HUES6 (cell line): ENCODE measurements at regions not wholly inside any gene's neighbourhood (a gene's known extent, or its start where the extent isn't known, plus 50 kb on each side); places are given as distances from the start of the nearest gene placed in this dataset.
"Not testable (repeated sequence)": the region's sequence is repeated elsewhere in the genome, so short reads cannot be mapped to it uniquely, and the experiment has no call there.

ENCODE experiments used
- H3K27ac ChIP-seq: 2 replicates; pipeline ENCODE4 v1.7.0; 2013; ENCODE audit warnings: low read depth, mild to moderate bottlenecking, low read length, inconsistent platforms
- H3K27me3 ChIP-seq: 2 replicates; pipeline ENCODE4 v1.6.1; 2013; ENCODE audit warnings: low read length; ENCODE audit not compliant: control insufficient read depth, insufficient read depth
- H3K36me3 ChIP-seq: 2 replicates; pipeline ENCODE4 v1.6.1; 2013; ENCODE audit warnings: low read length; ENCODE audit not compliant: control insufficient read depth, insufficient read depth
- H3K4me1 ChIP-seq: 2 replicates; pipeline ENCODE4 v1.6.1; 2013; ENCODE audit warnings: low read length; ENCODE audit not compliant: control insufficient read depth, insufficient read depth
- H3K4me3 ChIP-seq: 2 replicates; pipeline ENCODE4 v1.5.1; 2013; ENCODE audit warnings: low read depth, low read length
- H3K9ac ChIP-seq: one replicate; pipeline ENCODE4 v1.6.1; 2013; ENCODE audit warnings: mild to moderate bottlenecking, low read length
- H3K9me3 ChIP-seq: 2 replicates; pipeline ENCODE4 v1.6.1; 2013; ENCODE audit warnings: low read depth, low read length; ENCODE audit not compliant: control insufficient read depth, insufficient read depth

- Histone ChIP-seq H3K4me3 (no peak overlapping the region), H3K27ac (no peak overlapping the region), H3K9ac (no peak overlapping the region), H3K4me1 (no peaks in the 10 kb centered on the region), H3K27me3 (no peaks in the 10 kb centered on the region), H3K36me3 (no peaks in the 10 kb centered on the region), H3K9me3 (0 out of 2 replicates have a peak, but pooled peaks cover 7% of the 10 kb centered on the region)
Measured at GRCh38 chr2:239800785-239801386, 224.3 kb downstream of the NDUFA10 start.

DNA sequence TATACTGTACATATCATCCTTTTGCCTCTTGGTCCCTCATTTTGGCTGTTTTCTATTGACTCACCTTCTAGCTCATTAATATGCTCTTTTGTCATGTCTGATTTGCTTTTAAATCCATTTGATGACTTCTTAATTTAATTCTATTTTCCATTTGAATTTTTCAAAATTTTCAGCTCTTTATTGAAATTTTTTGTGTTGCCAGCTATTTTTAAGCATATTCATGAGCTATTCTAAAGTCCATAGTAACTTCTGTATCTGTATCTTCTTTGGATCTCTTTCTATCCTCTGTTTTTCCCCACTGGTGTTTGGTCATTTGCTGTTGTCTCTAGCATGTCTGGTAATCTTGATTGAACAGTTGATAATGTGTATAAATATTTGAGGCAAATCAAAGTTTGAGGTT lies 227.8 kb downstream of the NDUFA10 start:
- no peak overlapping the region for H3K9ac ChIP-seq
- H3K27me3 ChIP-seq = no peaks in the 10 kb centered on the region

GRCh38 chr2:239795761-239796160 lies 229.4 kb downstream of the NDUFA10 start:
- H3K36me3 ChIP-seq, H3K9ac ChIP-seq, H3K27me3 ChIP-seq, H3K9me3 ChIP-seq, H3K4me3 ChIP-seq, H3K27ac ChIP-seq, H3K4me1 ChIP-seq: not testable (repeated sequence)

More for the DNA sequence above, 227.8 kb downstream of the NDUFA10 start:
- Histone ChIP-seq H3K9me3 (0 out of 2 replicates have a peak, but pooled peaks cover 7% of the 10 kb centered on the region), H3K4me1 (no peaks in the 10 kb centered on the region), H3K4me3 (no peak overlapping the region), H3K27ac (no peak overlapping the region), H3K36me3 (no peaks in the 10 kb centered on the region)

GRCh38 chr2:239793836-239794235 lies 231.3 kb downstream of the NDUFA10 start:
- H3K9me3 ChIP-seq = no peaks in the 10 kb centered on the region
- H3K4me3 ChIP-seq = no peak overlapping the region
- H3K9ac ChIP-seq = no peak overlapping the region
- H3K4me1 ChIP-seq = no peaks in the 10 kb centered on the region
- H3K27ac ChIP-seq = no peak overlapping the region
- no peaks in the 10 kb centered on the region; the same call in 1 of the 2 replicates for H3K27me3 ChIP-seq
- H3K36me3 ChIP-seq = no peaks in the 10 kb centered on the region

DNA sequence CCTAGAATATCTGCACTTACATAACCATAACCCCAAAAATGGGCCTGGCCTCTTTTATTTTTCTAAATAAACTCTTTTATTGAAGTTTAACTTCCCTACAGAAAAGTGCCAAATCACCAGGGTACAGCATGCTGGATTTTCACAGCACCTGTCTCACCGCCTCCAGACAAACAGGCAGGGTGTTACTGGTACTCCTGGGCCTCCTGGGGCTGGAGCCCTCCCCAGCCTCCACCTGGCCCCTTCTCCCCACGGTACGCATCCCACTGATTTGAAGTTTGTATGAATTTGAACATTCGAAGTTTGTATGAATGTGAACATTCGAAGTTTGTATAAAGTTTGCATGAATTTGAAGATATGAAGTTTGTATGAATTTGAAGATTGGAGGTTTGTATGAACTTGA lies 232.1 kb downstream of the NDUFA10 start:
- no peak overlapping the region for H3K9ac ChIP-seq

GRCh38 chr2:239792405-239793084 lies 232.6 kb downstream of the NDUFA10 start:
- Histone ChIP-seq H3K4me3 (no peak overlapping the region), H3K27me3 (no peaks in the 10 kb centered on the region; the same call in 1 of the 2 replicates), H3K4me1 (no peaks in the 10 kb centered on the region), H3K27ac (no peak overlapping the region), H3K9me3 (no peaks in the 10 kb centered on the region), H3K9ac (no peak overlapping the region), H3K36me3 (no peaks in the 10 kb centered on the region)

More for the DNA sequence above, 232.1 kb downstream of the NDUFA10 start:
- Histone ChIP-seq H3K9me3 (no peaks in the 10 kb centered on the region), H3K27me3 (no peaks in the 10 kb centered on the region; the same call in 1 of the 2 replicates), H3K27ac (no peak overlapping the region), H3K4me1 (no peaks in the 10 kb centered on the region), H3K36me3 (no peaks in the 10 kb centered on the region), H3K4me3 (no peak overlapping the region)

GRCh38 chr2:239791526-239792404 lies 233.4 kb downstream of the NDUFA10 start:
- Histone ChIP-seq H3K27ac (no peak overlapping the region), H3K36me3 (no peaks in the 10 kb centered on the region), H3K9me3 (no peaks in the 10 kb centered on the region), H3K4me3 (no peak overlapping the region), H3K9ac (no peak overlapping the region), H3K27me3 (no peaks in the 10 kb centered on the region; the same call in 1 of the 2 replicates), H3K4me1 (no peaks in the 10 kb centered on the region)

- Histone ChIP-seq H3K4me1 (no peaks in the 10 kb centered on the region), H3K27me3 (no peaks in the 10 kb centered on the region; the same call in 1 of the 2 replicates), H3K9ac (no peak overlapping the region), H3K4me3 (no peak overlapping the region), H3K27ac (no peak overlapping the region), H3K9me3 (peaks cover 7% of the 10 kb centered on the region), H3K36me3 (no peaks in the 10 kb centered on the region)
Measured at GRCh38 chr2:239790721-239791120, 234.4 kb downstream of the NDUFA10 start.

DNA sequence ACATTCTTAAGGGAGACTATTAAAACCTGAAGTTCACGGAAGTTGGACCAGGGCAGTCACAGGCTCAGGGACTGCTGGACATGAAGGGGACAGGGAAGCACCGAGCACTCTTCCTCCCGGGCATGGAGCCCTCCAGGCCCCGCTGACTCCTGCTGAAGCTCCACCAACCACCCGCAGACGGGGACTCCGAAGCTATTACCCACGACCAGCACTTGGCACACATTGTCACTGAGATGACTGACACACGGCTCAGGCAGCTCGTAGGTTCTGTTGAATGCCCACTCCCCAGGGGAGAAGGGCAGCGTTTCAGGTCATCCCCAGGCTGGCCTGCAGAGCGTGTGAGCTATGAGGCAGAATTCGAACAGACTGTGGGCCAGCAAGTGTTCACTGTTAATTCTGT lies 234.8 kb downstream of the NDUFA10 start:
- Histone ChIP-seq H3K4me1 (no peaks in the 10 kb centered on the region), H3K36me3 (no peaks in the 10 kb centered on the region), H3K9me3 (peaks cover 7% of the 10 kb centered on the region), H3K4me3 (no peak overlapping the region), H3K27me3 (no peaks in the 10 kb centered on the region; the same call in 1 of the 2 replicates), H3K9ac (no peak overlapping the region), H3K27ac (no peak overlapping the region)

GRCh38 chr2:239789711-239790110 lies 235.4 kb downstream of the NDUFA10 start:
- Histone ChIP-seq H3K9ac (no peak overlapping the region), H3K4me1 (no peaks in the 10 kb centered on the region), H3K27me3 (no peaks in the 10 kb centered on the region; the same call in 1 of the 2 replicates), H3K9me3 (peaks cover 7% of the 10 kb centered on the region), H3K27ac (no peak overlapping the region), H3K4me3 (no peak overlapping the region), H3K36me3 (no peaks in the 10 kb centered on the region)
